ENCODE measurements at regions not wholly inside any gene's neighbourhood (a gene's known extent, or its start where the extent isn't known, plus 50 kb on each side); places are given as distances from the start of the nearest gene placed in this dataset.

- no peak overlapping the region for H3K9ac ChIP-seq (replicated peaks; ENCODE audit: extremely low read depth, insufficient read depth, low read length)
- H3K36me3 ChIP-seq (ENCODE audit: control insufficient read depth in 2 of 2, extremely low read depth in 1 of 2, insufficient read depth in 2 of 2, low read length in 2 of 2) = no peaks in the 10 kb centered on the region
- TF ChIP-seq MYC (IDR thresholded peaks at IDR 0.05; ENCODE audit: low read depth, low read length) (no peak), EZH2 (IDR thresholded peaks at IDR 0.05; ENCODE audit: borderline replicate concordance, low read depth, low read length, severe bottlenecking) (no peak), POLR2A (IDR thresholded peaks at IDR 0.05; ENCODE audit: low read depth, low read length) (no peak), FOS (IDR thresholded peaks at IDR 0.05; ENCODE audit: borderline replicate concordance, insufficient read depth, low read length) (no peak), CTCF (IDR thresholded peaks at IDR 0.05; ENCODE audit: extremely low read depth in 1 of 2, insufficient read depth in 1 of 2, low read depth in 1 of 2, low read length in 2 of 2) (no peak), GATA2 (IDR thresholded peaks at IDR 0.05; ENCODE audit: insufficient read depth, insufficient read length, low read depth, low read length) (no peak), POLR2AphosphoS5 (IDR thresholded peaks at IDR 0.05; ENCODE audit: insufficient read depth, low read depth, low read length) (no peak), JUN (IDR thresholded peaks at IDR 0.05; ENCODE audit: borderline replicate concordance, insufficient read depth, insufficient read length, low read depth) (no peak)
- TF ChIP-seq, protein P1, sequence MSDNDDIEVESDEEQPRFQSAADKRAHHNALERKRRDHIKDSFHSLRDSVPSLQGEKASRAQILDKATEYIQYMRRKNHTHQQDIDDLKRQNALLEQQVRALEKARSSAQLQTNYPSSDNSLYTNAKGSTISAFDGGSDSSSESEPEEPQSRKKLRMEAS (IDR thresholded peaks at IDR 0.05; ENCODE audit: insufficient read depth, insufficient read length) = no peak
- peaks cover 26% of the 10 kb centered on the region for H3K4me1 ChIP-seq (ENCODE audit: control insufficient read depth, extremely low read depth, insufficient read depth, low read length)
- BruUV-seq (replicated peaks) = no TSS peak
- FAIRE-seq (no peak), DNase-seq (ENCODE audit: low read depth, low spot score) (peak; percentile 2)
- no peak overlapping the region for H2AFZ ChIP-seq (ENCODE audit: low read depth, low read length)
- H3K27me3 ChIP-seq (ENCODE audit: control insufficient read depth in 2 of 2, insufficient read depth in 2 of 2, low read length in 2 of 2) = no peaks in the 10 kb centered on the region
- intact Hi-C loops (cut with micrococcal nuclease) = loop anchor here (2.0 to 5.0 kb wide), 2 partner anchors 110 to 259 kb away; partner anchors contain the start of gene EPHA7
- no peaks in the 10 kb centered on the region for H4K20me1 ChIP-seq (replicated peaks; ENCODE audit: control insufficient read depth, extremely low read depth, insufficient read depth, low read length)
- no peaks in the 10 kb centered on the region for H3K79me2 ChIP-seq (ENCODE audit: control insufficient read depth, insufficient read depth, low read length)
- peak overlapping the region; percentile 34 for H3K27ac ChIP-seq (ENCODE audit: insufficient read depth, low read depth, low read length)
- ChIA-PET CTCF (no interaction called here), POLR2A (no interaction called here)
- no peaks in the 10 kb centered on the region for H3K9me3 ChIP-seq (replicated peaks; ENCODE audit: control insufficient read depth, insufficient read depth, low read length)
- dilution Hi-C loops (cut with MboI; ENCODE audit: extremely low pct_ligation_motif_present, low sequenced_read_pairs) = no loop called here
- peak overlapping the region; percentile 7 for H3K4me2 ChIP-seq (ENCODE audit: insufficient read depth, low read length)
- H3K4me3 ChIP-seq (replicated peaks in 1 of 3; ENCODE audit: insufficient read depth in 1 of 3, low read depth in 1 of 3, low read length in 3 of 3) = no peak overlapping the region
- no peaks in the 10 kb centered on the region for H3K9me1 ChIP-seq (replicated peaks; ENCODE audit: control insufficient read depth, extremely low read depth, insufficient read depth, low read length)
These were observed 258.1 kb upstream of the EPHA7 start for GRCh38 chr6:93677264-93677965.
